H9 (cell line): ENCODE measurements at regions not wholly inside any gene's neighbourhood (a gene's known extent, or its start where the extent isn't known, plus 50 kb on each side); places are given as distances from the start of the nearest gene placed in this dataset.

Experiments used
- DNase-seq: peaks from one replicate; pipeline ENCODE4 v3.0.0-alpha.2; 2017
- H2AFZ ChIP-seq: one replicate; pipeline ENCODE4 v1.6.1; 2013; ENCODE audit warnings: mild to moderate bottlenecking, low read length, control low read depth, moderate library complexity
- H2AK5ac ChIP-seq: 2 replicates; pipeline ENCODE4 v1.6.1; 2013; ENCODE audit warnings: low read length, control low read depth, mixed read lengths; ENCODE audit not compliant: insufficient read length
- H2BK120ac ChIP-seq: one replicate; pipeline ENCODE4 v1.6.1; 2013; ENCODE audit warnings: low read depth, mild to moderate bottlenecking, low read length, control low read depth, inconsistent platforms; ENCODE audit not compliant: poor library complexity, severe bottlenecking
- H2BK12ac ChIP-seq: 2 replicates; pipeline ENCODE4 v1.6.1; 2013; ENCODE audit warnings: low read length, control low read depth, mixed read lengths, low read depth; ENCODE audit not compliant: insufficient read length
- H2BK15ac ChIP-seq: 2 replicates; pipeline ENCODE4 v1.6.1; 2013; ENCODE audit warnings: low read depth, low read length, control low read depth
- H2BK20ac ChIP-seq: one replicate; pipeline ENCODE4 v1.6.1; 2013; ENCODE audit warnings: low read depth, mild to moderate bottlenecking, low read length, control low read depth, inconsistent platforms; ENCODE audit not compliant: poor library complexity, severe bottlenecking
- H2BK5ac ChIP-seq: 2 replicates; pipeline ENCODE4 v1.6.1; 2013; ENCODE audit warnings: low read length, control low read depth, mixed read lengths; ENCODE audit not compliant: insufficient read length
- H3K14ac ChIP-seq: 2 replicates; pipeline ENCODE4 v1.6.1; 2013; ENCODE audit warnings: low read length, control low read depth; ENCODE audit not compliant: insufficient read depth
- H3K18ac ChIP-seq: 2 replicates; pipeline ENCODE4 v1.6.1; 2013; ENCODE audit warnings: low read depth, mild to moderate bottlenecking, mixed read lengths, low read length, control low read depth; ENCODE audit not compliant: insufficient read length
- H3K23ac ChIP-seq: 2 replicates; pipeline ENCODE4 v1.6.1; 2013; ENCODE audit warnings: low read length, control low read depth, mixed read lengths, low read depth; ENCODE audit not compliant: insufficient read length
- H3K23me2 ChIP-seq: 2 replicates; pipeline ENCODE4 v1.6.1; 2013; ENCODE audit warnings: low read depth, mild to moderate bottlenecking, mixed read lengths, low read length, control low read depth; ENCODE audit not compliant: insufficient read length, poor library complexity, severe bottlenecking
- H3K27ac ChIP-seq: 2 replicates; pipeline ENCODE4 v1.5.1; 2013; ENCODE audit warnings: low read length, control low read depth, mixed read lengths, low read depth; ENCODE audit not compliant: insufficient read length
- H3K27me3 ChIP-seq: 2 replicates; pipeline ENCODE4 v1.6.1; 2013; ENCODE audit warnings: low read length, control low read depth, inconsistent platforms; ENCODE audit not compliant: insufficient read depth
- H3K4ac ChIP-seq: 2 replicates; pipeline ENCODE4 v1.6.1; 2013; ENCODE audit warnings: low read depth, mild to moderate bottlenecking, control low read depth, inconsistent platforms, low read length, moderate library complexity
- H3K4me1 ChIP-seq: 2 replicates; pipeline ENCODE4 v1.6.1; 2013; ENCODE audit warnings: low read length, control low read depth, inconsistent platforms; ENCODE audit not compliant: insufficient read depth
- H3K4me2 ChIP-seq: 2 replicates; pipeline ENCODE4 v1.6.1; 2013; ENCODE audit warnings: low read length, control low read depth, mixed read lengths; ENCODE audit not compliant: insufficient read length, insufficient read depth
- H3K56ac ChIP-seq: 2 replicates; pipeline ENCODE4 v1.6.1; 2013; ENCODE audit warnings: low read depth, mild to moderate bottlenecking, mixed read lengths, low read length, control low read depth; ENCODE audit not compliant: insufficient read length
- H3K79me1 ChIP-seq: 2 replicates; pipeline ENCODE4 v1.6.1; 2013; ENCODE audit warnings: low read depth, mild to moderate bottlenecking, moderate library complexity, low read length, control low read depth, inconsistent platforms; ENCODE audit not compliant: insufficient read depth, poor library complexity, severe bottlenecking
- H3K79me2 ChIP-seq: 2 replicates; pipeline ENCODE4 v1.6.1; 2013; ENCODE audit warnings: low read length, control low read depth, inconsistent platforms; ENCODE audit not compliant: insufficient read depth
- H3K9ac ChIP-seq: 2 replicates; pipeline ENCODE4 v1.6.1; 2013; ENCODE audit warnings: low read length, control low read depth, mixed read lengths; ENCODE audit not compliant: insufficient read length; ENCODE audit errors: extremely low read depth
- H3K9me3 ChIP-seq: one replicate; pipeline ENCODE4 v1.6.1; 2013; ENCODE audit warnings: low read depth, low read length, inconsistent platforms; ENCODE audit not compliant: control insufficient read depth
- H3T11ph ChIP-seq: one replicate; pipeline ENCODE4 v1.6.1; 2013; ENCODE audit warnings: mild to moderate bottlenecking, low read length, control low read depth, inconsistent platforms
- H4K20me1 ChIP-seq: one replicate; pipeline ENCODE4 v1.6.1; 2013; ENCODE audit not compliant: control insufficient read depth, insufficient read length, insufficient read depth
- H4K5ac ChIP-seq: 2 replicates; pipeline ENCODE4 v1.6.1; 2013; ENCODE audit warnings: low read depth, mild to moderate bottlenecking, mixed read lengths, low read length, control low read depth; ENCODE audit not compliant: insufficient read length
- H4K8ac ChIP-seq: replicated peaks from 2 replicates; pipeline ENCODE4 v1.6.1; 2013; ENCODE audit warnings: low read length, control low read depth, mixed read lengths, low read depth; ENCODE audit not compliant: insufficient read length
- H4K91ac ChIP-seq: 2 replicates; pipeline ENCODE4 v1.6.1; 2013; ENCODE audit warnings: low read depth, mild to moderate bottlenecking, moderate library complexity, mixed read lengths, low read length, control low read depth; ENCODE audit not compliant: insufficient read length
- H3K27ac Mint-ChIP-seq, 3 experiments: 2 replicates in 2 of 3; 3 replicates in 1 of 3; pipeline ENCODE4 v1.8.0; 2020 to 2021; ENCODE audit warnings: mixed read lengths in 3 of 3, mild to moderate bottlenecking in 1 of 3, moderate library complexity in 1 of 3
- H3K27me3 Mint-ChIP-seq: 2 replicates; pipeline ENCODE4 v1.8.0; 2021; ENCODE audit warnings: low read depth, mild to moderate bottlenecking, moderate library complexity, mixed read lengths
- H3K36me3 Mint-ChIP-seq, 3 experiments: 2 replicates in 2 of 3; 3 replicates in 1 of 3; pipeline ENCODE4 v1.8.0; 2020 to 2021; ENCODE audit warnings: low read depth in 3 of 3, mixed read lengths in 3 of 3; ENCODE audit not compliant: insufficient read depth in 1 of 3
- H3K4me1 Mint-ChIP-seq, 2 experiments: 2 replicates each; pipeline ENCODE4 v1.8.0; 2020; ENCODE audit warnings: mixed read lengths in 2 of 2
- H3K4me3 Mint-ChIP-seq, 2 experiments: 2 replicates in 1 of 2; 3 replicates in 1 of 2; pipeline ENCODE4 v1.8.0; 2020 to 2021; ENCODE audit warnings: mild to moderate bottlenecking in 2 of 2, mixed read lengths in 2 of 2, moderate library complexity in 1 of 2
- H3K9me3 Mint-ChIP-seq, 2 experiments: 2 replicates in 1 of 2; 3 replicates in 1 of 2; pipeline ENCODE4 v1.8.0; 2020; ENCODE audit warnings: mild to moderate bottlenecking in 2 of 2, mixed read lengths in 2 of 2, moderate library complexity in 1 of 2
- CTCF ChIP-seq: fragments of 200-600 bp; sonication (generic); conservative IDR thresholded peaks from 3 replicates; pipeline ENCODE4 v1.8.0; 2021; ENCODE audit warnings: antibody characterized with exemption, mild to moderate bottlenecking
- WGBS: extraction: QIAGEN DNeasy Blood & Tissue Kit; methylation state at CpG from one replicate; pipeline ENCODE4 v1.1.7; 2013; ENCODE audit warnings: missing lambda C conversion rate, low lambda C conversion rate, mixed read lengths; ENCODE audit not compliant: insufficient read length; ENCODE audit errors: extremely low coverage; 5-methylcytosine and 5-hydroxymethylcytosine counted together

DNA sequence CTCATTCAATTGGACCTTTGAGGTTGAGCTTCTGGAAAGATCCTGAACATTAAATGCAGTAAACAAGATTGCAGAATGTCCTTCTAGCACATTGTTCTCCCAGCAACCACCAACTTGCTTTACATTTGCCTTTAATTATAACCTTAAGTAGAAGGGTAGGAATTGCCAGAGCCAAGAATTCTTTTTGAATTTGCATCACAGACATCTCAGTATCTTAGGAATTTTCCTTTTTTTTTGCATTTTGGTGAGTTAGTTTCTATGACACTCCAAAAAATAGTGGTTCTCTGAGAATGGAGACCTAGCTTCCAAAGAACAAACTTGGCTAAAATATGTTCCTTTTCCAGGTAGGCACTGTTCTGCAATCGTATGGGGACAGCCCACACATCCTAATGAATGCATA is 456.0 kb downstream of the GATA3 start:
- no peak overlapping the region for H3K27ac ChIP-seq
- H2AFZ ChIP-seq, result no peak overlapping the region
- DNase-seq, result no peak
- no peak overlapping the region for H3K23ac ChIP-seq
- peak overlapping the region in 1 of 3 experiments; percentile 29; a peak in 3 of 7 replicates for H3K27ac Mint-ChIP-seq
- H2BK120ac ChIP-seq, result no peak overlapping the region
- H2BK15ac ChIP-seq, result no peak overlapping the region
- WGBS, result no CpG with 5 or more reads among the region's 1 CpG
- no peaks in the 10 kb centered on the region for H3K27me3 ChIP-seq
- H2BK12ac ChIP-seq, result no peak overlapping the region
- H4K8ac ChIP-seq, result no peak overlapping the region
- H3K9me3 Mint-ChIP-seq, result no peaks in the 10 kb centered on the region
- H3K4me1 Mint-ChIP-seq, result peaks cover 14 to 21% of the 10 kb centered on the region in 2 experiments
- H3K9me3 ChIP-seq, result no peaks in the 10 kb centered on the region
- H3K79me2 ChIP-seq, result no peaks in the 10 kb centered on the region
- H3K18ac ChIP-seq, result no peak overlapping the region
- peaks cover 6% of the 10 kb centered on the region for H3K27me3 Mint-ChIP-seq
- no peak overlapping the region for H2AK5ac ChIP-seq
- H4K5ac ChIP-seq, result no peak overlapping the region
- H3K23me2 ChIP-seq, result peaks cover 3% of the 10 kb centered on the region
- H3K9ac ChIP-seq, result no peak overlapping the region
- H3K56ac ChIP-seq, result no peak overlapping the region
- H3K79me1 ChIP-seq, result no peaks in the 10 kb centered on the region
- H3K36me3 Mint-ChIP-seq, result no peaks in the 10 kb centered on the region
- no peak overlapping the region for H3K4me2 ChIP-seq
- H4K20me1 ChIP-seq, result no peaks in the 10 kb centered on the region
- no peak for TF ChIP-seq CTCF
- no peak overlapping the region for H2BK20ac ChIP-seq
- no peak overlapping the region for H2BK5ac ChIP-seq
- H4K91ac ChIP-seq, result no peak overlapping the region
- no peak overlapping the region for H3K4me3 Mint-ChIP-seq
- no peak overlapping the region for H3K4ac ChIP-seq
- no peak overlapping the region for H3K14ac ChIP-seq
- H3K4me1 ChIP-seq, result peaks cover 2% of the 10 kb centered on the region; the same call in 1 of the 2 replicates
- H3T11ph ChIP-seq, result no peak overlapping the region
